PFSK-1 (cell line): ENCODE measurements at regions not wholly inside any gene's neighbourhood (a gene's known extent, or its start where the extent isn't known, plus 50 kb on each side); places are given as distances from the start of the nearest gene placed in this dataset.

Experiments
- FOXP2 ChIP-seq: optimal IDR thresholded peaks from 2 replicates; pipeline ENCODE3; 2011; ENCODE audit warnings: borderline replicate concordance, control low read depth, inconsistent platforms; ENCODE audit not compliant: insufficient read depth; ENCODE audit errors: extremely low read length, extremely low read depth
- POLR2AphosphoS5 ChIP-seq: IDR thresholded peaks from 2 replicates; pipeline ENCODE4 v1.6.1; 2012; ENCODE audit warnings: low read depth, mild to moderate bottlenecking, control low read depth, low read length, moderate library complexity
- REST ChIP-seq, 2 experiments: IDR thresholded peaks; 2 replicates each; pipeline versions ENCODE4 v1.6.1 to v1.8.0; 2011 to 2012; ENCODE audit warnings: low read depth in 2 of 2, low read length in 2 of 2, control low read depth in 1 of 2, inconsistent platforms in 1 of 2, mild to moderate bottlenecking in 1 of 2, moderate library complexity in 1 of 2; ENCODE audit not compliant: insufficient read depth in 1 of 2
- SIN3A ChIP-seq: IDR thresholded peaks from 2 replicates; pipeline ENCODE4 v1.6.1; 2012; ENCODE audit warnings: mild to moderate bottlenecking, low read length, moderate library complexity, borderline replicate concordance; ENCODE audit not compliant: insufficient read depth
- TAF1 ChIP-seq: IDR thresholded peaks from 2 replicates; pipeline ENCODE4 v1.6.1; 2012; ENCODE audit warnings: low read length, control low read depth, borderline replicate concordance; ENCODE audit not compliant: insufficient read depth

DNA sequence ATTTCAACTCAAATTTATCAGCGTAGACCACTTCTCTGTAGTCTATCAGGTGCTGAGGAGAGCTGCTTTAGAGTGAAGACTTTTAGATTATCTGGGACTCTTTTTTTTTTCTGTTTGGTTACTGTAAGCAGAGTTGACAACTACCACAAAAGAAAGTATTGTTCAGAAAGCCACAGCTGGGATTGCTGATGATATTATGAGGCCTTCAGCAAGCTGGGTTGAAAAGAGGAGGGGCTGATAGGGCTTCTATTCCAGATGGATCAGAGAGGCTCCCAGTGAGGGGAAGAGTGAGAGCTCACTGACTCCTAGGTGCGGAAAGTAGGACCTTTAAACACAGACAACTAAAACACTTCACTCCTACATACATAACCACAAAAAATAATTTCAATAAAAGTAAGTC, 188.5 kb upstream of the FERD3L start:
- TF ChIP-seq FOXP2 (no peak), SIN3A (no peak), REST (IDR thresholded peaks at IDR 0.05; ENCODE audit: insufficient read depth in 1 of 2, low read depth in 2 of 2, low read length in 2 of 2) (no peak), POLR2AphosphoS5 (no peak), TAF1 (no peak)

- no peak for TF ChIP-seq FOXP2
- TF ChIP-seq TAF1: no peak
- no peak for TF ChIP-seq REST (IDR thresholded peaks at IDR 0.05; ENCODE audit: insufficient read depth in 1 of 2, low read depth in 2 of 2, low read length in 2 of 2)
- TF ChIP-seq POLR2AphosphoS5: no peak
- no peak for TF ChIP-seq SIN3A
Observed at GRCh38 chr7:19327018-19327417, 181.8 kb upstream of the FERD3L start.

GRCh38 chr7:19322002-19322401, 176.8 kb upstream of the FERD3L start:
- TF ChIP-seq POLR2AphosphoS5: no peak

- TF ChIP-seq TAF1: no peak
- TF ChIP-seq REST (IDR thresholded peaks at IDR 0.05; ENCODE audit: insufficient read depth in 1 of 2, low read depth in 2 of 2, low read length in 2 of 2): no peak
- TF ChIP-seq POLR2AphosphoS5: no peak
- no peak for TF ChIP-seq SIN3A
- no peak for TF ChIP-seq FOXP2
Observed at GRCh38 chr7:19318287-19318686, 173.1 kb upstream of the FERD3L start.

DNA sequence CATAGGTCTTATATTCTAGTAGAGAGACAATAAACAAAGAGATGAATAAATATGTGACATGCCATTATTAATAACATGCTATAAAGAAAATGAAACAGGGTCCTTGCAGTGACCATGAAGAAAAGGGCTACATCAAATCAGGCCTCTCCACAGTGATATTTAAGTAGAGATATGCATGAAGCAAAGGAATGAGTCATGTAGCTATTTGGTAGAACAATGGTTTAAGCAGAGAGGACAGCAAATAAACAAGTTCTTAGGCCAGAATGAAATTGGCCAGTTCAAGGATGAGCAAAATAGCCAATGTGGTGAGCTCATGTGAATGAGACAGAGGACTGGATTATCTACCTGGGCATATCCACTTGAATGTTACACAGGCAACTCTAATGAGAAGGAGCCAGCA, 172.2 kb upstream of the FERD3L start:
- TF ChIP-seq TAF1 (no peak), SIN3A (no peak), FOXP2 (no peak), POLR2AphosphoS5 (no peak), REST (IDR thresholded peaks at IDR 0.05; ENCODE audit: insufficient read depth in 1 of 2, low read depth in 2 of 2, low read length in 2 of 2) (no peak)
